ENCODE measurements at regions not wholly inside any gene's neighbourhood (a gene's known extent, or its start where the extent isn't known, plus 50 kb on each side); places are given as distances from the start of the nearest gene placed in this dataset.

GRCh38 chr12:77152623-77153193 lies 87.3 kb upstream of the E2F7 start:
- no TSS peak for BruUV-seq (replicated peaks)
- Histone ChIP-seq H3K36me3 (ENCODE audit: control insufficient read depth in 2 of 2, extremely low read depth in 1 of 2, insufficient read depth in 2 of 2, low read length in 2 of 2) (no peaks in the 10 kb centered on the region), H3K9me1 (replicated peaks; ENCODE audit: control insufficient read depth, extremely low read depth, insufficient read depth, low read length) (no peaks in the 10 kb centered on the region)

More at GRCh38 chr12:77152623-77153193, 87.3 kb upstream of the E2F7 start:
- peak; percentile 68 for DNase-seq (ENCODE audit: low read depth, low spot score)
- peak; percentile 32 to 48 for TF ChIP-seq CTCF (IDR thresholded peaks at IDR 0.05; ENCODE audit: extremely low read depth in 1 of 2, insufficient read depth in 1 of 2, low read depth in 1 of 2, low read length in 2 of 2)
- TF ChIP-seq JUN (IDR thresholded peaks at IDR 0.05; ENCODE audit: borderline replicate concordance, insufficient read depth, insufficient read length, low read depth): no peak
- no peak for TF ChIP-seq EZH2 (IDR thresholded peaks at IDR 0.05; ENCODE audit: borderline replicate concordance, low read depth, low read length, severe bottlenecking)
- TF ChIP-seq POLR2A (IDR thresholded peaks at IDR 0.05; ENCODE audit: low read depth, low read length): no peak
- TF ChIP-seq MAX (IDR thresholded peaks at IDR 0.05; ENCODE audit: insufficient read depth, insufficient read length): no peak
- H3K4me2 ChIP-seq (ENCODE audit: insufficient read depth, low read length): no peak overlapping the region
- dilution Hi-C loops (cut with MboI; ENCODE audit: extremely low pct_ligation_motif_present, low sequenced_read_pairs) (no loop called here), intact Hi-C loops (cut with micrococcal nuclease) (loop anchor here (1.0 to 5.0 kb wide), 4 partner anchors 105 to 773 kb away; no protein-coding TSS in a partner anchor)
- no peak overlapping the region for H3K9ac ChIP-seq (replicated peaks; ENCODE audit: extremely low read depth, insufficient read depth, low read length)
- no peak overlapping the region for H3K4me3 ChIP-seq (replicated peaks in 1 of 3; ENCODE audit: insufficient read depth in 1 of 3, low read depth in 1 of 3, low read length in 3 of 3)
- no peak overlapping the region for H2AFZ ChIP-seq (ENCODE audit: low read depth, low read length)
- no peaks in the 10 kb centered on the region for H3K4me1 ChIP-seq (ENCODE audit: control insufficient read depth, extremely low read depth, insufficient read depth, low read length)
- H3K79me2 ChIP-seq (ENCODE audit: control insufficient read depth, insufficient read depth, low read length): no peaks in the 10 kb centered on the region
- H4K20me1 ChIP-seq (replicated peaks; ENCODE audit: control insufficient read depth, extremely low read depth, insufficient read depth, low read length): no peaks in the 10 kb centered on the region
- no peaks in the 10 kb centered on the region for H3K9me3 ChIP-seq (replicated peaks; ENCODE audit: control insufficient read depth, insufficient read depth, low read length)
- ChIA-PET POLR2A (no interaction called here), CTCF (interaction anchor here (0.6 to 4.4 kb wide), 85 partner anchors 9 to 1122 kb away, joined by 3 to 132 read pairs (median 4); no protein-coding TSS in a partner anchor)
- H3K27me3 ChIP-seq (ENCODE audit: control insufficient read depth in 2 of 2, insufficient read depth in 2 of 2, low read length in 2 of 2): no peaks in the 10 kb centered on the region
- H3K27ac ChIP-seq (ENCODE audit: insufficient read depth, low read depth, low read length): no peak overlapping the region
- FAIRE-seq: peak; percentile 54

All from endothelial cell of umbilical vein (primary cell).